RPMI8226 (cell line): ENCODE measurements at regions not wholly inside any gene's neighbourhood (a gene's known extent, or its start where the extent isn't known, plus 50 kb on each side); places are given as distances from the start of the nearest gene placed in this dataset.
"Not testable (repeated sequence)": the region's sequence is repeated elsewhere in the genome, so short reads cannot be mapped to it uniquely, and the experiment has no call there.

ENCODE experiments used
- DNase-seq: peaks from one replicate; pipeline ENCODE4 v3.0.0-alpha.2; 2015

DNA sequence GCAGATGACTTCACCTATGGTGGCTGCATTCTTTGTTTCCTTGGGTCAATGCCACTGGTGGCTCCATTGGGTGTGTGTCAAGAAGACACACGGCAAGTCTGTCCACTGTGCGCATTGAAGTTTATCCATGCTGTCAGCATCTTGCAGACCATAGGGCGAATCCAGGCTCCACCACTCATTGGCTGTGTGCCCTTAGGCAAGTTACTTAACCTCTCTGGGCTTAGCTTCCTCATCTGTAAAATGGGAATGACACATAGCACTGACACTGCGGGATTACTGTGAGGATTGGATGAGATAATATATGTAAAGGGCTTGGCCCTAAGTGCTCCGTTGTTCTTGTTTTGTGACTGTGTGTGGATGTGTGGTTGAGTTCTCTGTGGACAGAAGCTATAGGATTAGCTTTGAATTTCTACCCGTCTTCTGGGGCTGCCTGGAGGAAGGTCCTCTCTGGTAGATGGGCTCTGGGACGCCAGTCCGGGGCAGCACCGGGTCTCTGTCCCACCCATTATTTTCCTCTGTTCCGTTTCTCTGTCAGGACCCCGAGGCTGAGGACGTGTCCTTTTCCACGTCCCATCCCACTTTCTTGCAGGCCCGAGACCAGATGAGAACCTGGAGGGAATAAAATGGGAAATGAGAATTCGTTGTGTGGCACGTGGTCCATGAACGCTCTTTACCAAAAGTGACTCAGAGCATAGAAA, 178.4 kb downstream of the IRF8 start:
- no peak for DNase-seq

DNA sequence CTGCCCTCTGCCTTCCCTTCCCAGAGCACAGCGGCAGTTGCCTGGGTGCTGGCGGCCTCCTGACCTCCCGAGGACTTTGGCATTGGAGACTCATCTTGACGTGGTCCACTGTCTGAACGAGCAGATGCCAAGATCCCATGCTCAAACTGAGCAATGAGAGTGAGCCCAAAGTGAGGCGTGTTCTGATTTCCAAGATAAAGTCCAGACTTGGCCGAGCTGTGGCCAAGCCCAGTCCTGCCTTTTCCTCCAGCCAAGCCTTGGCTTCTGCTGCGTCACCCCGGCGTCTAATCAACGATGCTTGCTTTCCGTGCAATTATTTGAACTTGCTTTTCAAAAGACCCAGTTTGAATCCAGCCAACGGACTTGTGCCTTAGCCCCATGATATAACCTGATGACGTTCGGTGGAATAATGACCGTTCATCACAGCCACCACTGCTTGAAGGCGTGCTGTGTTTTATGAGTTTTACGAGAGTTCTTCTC, 179.2 kb downstream of the IRF8 start:
- DNase-seq = no peak

DNA sequence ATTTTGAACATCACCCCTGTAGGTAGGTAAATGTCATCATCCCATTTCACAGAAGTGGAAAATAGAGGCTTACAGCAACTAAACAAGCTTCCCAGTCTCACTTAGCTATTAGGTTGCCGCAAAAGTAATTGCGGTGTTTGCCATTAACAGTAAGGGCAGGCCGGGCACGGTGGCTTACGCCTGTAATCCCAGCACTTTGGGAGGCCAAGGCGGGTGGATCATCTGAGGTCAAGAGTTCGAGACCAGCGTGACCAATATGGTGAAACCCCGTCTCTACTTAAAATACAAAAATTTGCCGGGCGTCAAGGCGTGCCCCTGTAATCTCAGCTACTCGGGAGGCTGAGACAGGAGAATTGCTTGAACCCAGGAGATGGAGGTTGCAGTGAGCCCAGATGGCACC, 179.7 kb downstream of the IRF8 start:
- not testable (repeated sequence) for DNase-seq

DNA sequence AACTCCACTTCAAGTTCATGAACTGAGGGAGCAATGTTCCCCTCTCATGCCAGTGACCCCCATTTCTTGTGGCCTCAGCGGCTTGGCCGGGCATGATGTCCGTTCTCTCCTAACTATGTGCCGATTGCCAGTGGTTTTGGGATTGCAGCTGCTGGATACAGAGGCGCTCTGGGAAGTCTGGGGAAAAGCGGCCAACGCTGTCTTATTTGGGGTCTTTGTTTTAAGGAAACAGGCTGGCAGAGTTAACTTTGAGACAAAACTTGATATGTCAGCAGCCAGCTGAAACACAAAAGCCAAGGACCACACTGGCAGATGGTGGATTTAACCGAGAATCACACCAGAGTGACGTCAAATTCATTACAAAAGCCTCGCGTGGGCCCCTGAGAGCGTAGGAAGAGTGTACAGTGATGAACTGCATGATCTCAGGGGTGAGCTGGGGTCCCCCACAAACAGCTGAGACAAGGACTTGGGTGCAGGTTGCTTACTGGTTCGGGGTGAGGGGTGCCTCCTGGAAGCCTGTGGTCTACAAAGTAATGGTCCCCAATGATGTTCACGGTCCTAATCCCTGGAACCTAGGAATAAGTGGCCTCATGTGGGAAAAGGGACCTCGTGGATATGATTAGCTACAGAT, 180.4 kb downstream of the IRF8 start:
- DNase-seq = no peak

DNA sequence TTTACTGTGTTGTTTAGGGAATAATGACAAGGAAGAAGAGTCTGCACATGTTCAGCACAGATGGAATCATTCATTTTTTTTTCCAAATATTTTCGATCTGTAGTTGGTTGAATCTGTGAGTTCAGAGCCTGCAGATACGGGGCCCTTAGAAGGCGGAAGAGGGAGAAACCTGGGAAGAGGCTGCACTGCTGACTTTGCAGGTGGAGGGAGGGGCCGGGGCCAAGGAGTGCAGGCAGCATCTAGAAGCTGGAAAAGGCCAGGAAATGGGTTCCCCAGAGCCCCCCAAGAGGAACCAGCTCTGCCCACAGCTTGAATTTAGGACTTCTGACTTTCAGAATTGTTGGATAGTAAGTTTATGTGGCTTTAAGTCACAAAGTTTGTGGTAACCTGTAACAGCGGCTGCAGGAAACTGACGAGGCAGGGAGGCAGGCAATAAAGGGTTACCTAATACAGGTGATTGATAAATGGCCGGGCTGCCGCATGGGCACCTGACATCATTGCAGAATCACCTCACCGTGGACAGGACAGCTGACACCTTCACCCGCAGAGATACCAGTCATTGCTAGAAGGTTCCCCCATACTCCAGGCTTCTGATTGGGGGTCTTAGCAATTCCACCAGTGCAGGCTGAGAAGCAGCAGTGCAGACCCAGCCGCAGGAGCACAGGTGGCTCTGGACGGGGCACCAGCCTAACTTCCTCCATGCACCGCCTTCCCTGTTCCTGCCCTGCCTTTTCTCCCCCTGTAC, 181.3 kb downstream of the IRF8 start:
- DNase-seq = no peak

DNA sequence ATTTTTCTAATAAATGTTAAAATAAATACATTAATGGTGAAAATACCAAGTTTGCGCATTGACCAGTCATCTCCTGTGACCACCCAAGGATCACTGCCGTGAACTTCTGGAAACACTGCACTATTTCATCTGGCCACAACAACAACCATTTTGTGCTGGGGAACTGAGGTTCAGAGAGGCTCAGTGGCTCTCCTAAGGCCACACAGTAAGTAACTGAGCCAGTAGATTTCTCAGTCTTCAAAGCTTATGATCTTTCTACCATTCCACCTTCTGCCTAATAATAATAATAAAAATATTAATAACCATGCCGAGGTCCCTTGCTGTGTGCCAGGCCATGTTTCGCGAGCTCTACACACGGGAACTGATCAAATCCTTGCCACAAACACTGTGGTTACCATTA, 182.0 kb downstream of the IRF8 start:
- no peak for DNase-seq

DNA sequence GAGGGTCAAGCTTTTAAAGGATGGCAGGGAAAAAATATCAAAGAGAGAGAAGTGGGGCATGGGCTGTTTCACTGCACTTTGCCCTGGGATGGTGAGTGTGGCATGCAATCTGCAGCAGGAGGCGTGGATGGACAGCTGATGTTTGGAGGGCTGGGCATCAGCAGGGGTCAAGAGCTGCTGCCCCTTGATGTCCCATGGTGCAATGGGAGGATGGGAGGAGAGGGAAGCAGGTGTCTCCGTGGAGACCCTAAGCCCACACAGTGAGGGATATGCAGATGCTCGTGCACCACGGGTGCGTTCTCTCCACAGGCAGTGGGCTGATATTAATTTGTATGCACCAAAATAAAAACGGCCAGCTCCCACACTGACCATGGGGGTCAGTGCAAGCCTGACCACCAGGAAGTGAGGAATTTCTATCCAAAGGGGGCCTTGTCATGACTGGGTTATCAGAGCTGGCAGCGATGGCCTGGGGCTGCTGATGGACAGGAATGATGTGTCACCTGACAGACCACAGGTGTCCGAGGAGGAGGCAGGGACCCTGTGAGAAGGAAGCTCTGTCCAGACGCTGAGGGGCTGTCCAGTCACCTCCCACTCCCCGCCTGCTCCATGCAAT, 183.6 kb downstream of the IRF8 start:
- DNase-seq = no peak

DNA sequence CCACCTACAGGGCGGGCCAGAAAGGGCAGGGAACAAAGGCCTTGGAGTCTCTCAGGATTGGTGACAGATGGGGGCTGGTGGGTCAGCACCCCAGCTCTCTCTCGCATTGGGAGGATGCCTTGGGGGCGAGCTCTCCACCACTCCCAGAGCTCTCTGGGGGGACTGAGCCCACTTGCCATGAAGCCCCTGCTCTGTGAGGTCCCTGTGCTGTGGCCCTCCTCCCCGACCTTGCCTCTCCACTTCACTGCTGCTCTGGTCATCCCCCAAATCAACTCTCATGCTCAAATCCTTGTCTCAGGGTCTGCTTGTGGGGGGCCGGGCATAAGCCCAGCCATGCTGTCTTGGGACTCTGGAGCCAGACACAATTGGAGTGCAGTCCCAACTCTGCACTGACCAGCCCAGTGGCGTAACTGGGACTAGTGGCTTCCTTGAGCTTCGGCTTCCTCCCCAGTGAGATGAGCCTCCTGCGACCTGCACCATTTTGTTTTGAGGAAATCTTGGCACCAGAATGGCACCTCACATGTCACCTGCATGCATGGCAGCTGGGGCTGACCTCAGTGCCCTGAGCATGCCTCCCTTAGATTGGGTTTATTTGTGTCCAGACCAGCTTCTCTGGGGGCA, 184.5 kb downstream of the IRF8 start:
- DNase-seq = no peak

DNA sequence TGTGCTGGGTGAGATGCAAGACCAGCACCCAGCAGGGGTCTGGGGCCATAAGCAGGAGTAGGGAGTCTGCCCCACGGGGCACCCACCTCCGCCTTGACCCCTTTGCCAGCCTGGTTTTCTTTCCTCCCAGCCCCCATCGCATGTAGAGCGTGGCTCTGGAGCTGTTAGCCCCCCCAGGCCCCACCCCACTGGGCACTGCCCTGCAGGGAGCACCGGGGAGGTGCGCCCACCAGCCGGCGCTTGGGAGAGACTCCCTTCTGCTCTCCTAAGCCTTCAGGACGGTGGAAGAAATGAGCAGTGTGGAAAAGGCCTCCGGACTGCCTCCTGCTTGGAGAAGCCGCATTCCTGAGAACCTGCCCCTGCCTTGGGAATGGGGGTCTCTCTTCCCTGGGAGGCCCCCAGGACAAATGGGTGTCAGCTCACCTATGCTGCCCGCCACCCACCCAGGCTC, 186.2 kb downstream of the IRF8 start:
- DNase-seq = no peak

DNA sequence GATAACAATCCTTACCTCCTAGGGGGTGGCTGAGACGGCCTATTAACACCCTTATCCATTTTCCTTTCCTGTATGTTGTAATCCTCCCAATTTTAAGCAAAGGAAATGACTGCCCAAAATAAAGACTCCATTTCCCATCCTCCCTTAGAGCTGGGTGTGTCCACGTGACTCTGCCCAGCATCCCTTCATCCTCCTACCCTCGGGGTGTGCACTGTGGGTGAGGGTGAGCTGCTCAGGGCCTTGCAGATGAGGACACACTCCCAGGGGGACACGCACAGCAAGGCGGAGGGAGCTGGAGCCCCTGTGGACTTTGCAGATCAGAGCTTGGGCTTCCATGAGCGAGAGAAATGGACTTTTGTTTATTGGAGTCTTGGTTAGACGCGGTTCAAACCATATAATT, 186.8 kb downstream of the IRF8 start:
- DNase-seq = no peak

DNA sequence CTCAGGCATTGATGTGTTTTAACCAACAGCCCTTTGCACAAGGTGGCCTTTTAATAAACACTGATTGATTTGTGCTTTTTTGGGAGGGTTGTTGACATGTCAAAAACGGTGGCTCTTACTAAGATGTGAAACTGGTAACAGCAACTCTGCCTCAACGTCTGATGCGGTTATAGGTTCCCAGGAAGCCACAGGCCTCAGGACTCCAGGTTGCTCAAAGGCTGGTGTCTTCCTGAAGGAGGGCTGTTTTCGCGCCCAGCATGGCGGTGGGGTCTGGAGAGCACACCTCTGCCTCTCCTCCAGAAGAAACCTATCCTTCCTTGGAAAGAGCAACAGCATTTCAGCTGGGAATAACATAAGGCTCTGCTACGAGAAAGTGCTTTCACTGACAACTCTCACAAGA, 187.5 kb downstream of the IRF8 start:
- no peak for DNase-seq

DNA sequence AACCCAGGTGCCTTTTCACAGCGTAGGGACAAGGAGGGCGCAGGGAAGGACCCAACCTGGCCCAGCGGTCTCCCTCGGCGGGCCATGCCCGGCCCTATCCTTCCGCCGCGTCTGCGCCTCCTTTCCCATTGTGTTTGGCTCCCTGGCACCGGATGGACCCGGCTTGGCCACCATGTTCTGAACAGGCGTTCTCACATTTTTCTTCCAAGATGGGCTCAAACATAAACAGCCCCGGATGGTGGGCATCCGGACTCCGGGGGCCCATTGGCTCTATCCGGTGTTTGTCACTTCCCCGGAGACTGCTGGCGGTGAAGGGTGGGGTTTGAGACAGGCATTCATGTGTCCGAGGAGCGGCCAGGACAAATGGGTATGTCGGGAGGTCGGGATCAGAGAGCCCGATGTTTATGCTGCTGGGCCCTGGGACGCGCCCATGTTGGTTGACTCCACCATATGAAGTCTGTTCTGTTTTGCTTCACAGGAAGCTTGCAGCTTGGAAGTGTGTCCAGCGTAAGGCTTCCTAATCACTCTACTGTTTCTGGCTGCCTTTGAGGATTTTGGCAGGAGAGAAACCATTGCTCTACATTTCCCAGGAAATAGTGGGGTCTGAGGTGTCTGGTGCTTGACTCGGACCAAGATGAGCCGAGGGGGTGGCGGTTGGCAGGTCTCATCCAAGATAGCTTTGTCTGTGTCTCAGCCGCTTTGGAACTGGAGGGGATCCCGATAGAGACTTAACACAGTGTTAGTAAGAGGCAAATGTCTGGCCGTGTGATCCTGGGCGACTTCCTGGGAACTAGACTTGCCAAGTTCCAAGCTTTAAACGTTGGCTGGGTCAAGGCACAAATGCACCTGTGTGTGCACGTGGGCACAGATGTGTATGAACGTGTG, 188.3 kb downstream of the IRF8 start:
- no peak for DNase-seq

DNA sequence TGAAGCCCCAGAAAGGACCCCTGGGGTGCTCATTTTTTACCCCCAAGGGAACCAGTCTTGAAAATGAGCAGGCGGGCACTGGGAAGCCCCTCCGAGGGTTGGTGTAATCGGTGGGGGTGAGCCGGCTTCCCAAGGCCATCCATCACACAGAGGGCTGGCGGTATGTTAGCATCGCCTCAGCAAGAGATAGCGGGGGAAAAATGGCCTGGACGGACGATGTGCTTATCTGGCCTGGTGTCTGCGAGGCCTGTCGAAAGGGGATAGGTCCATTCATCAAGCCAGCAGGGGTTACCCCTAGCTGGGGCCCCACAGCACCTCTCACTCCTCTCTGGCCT, 188.9 kb downstream of the IRF8 start:
- no peak for DNase-seq

DNA sequence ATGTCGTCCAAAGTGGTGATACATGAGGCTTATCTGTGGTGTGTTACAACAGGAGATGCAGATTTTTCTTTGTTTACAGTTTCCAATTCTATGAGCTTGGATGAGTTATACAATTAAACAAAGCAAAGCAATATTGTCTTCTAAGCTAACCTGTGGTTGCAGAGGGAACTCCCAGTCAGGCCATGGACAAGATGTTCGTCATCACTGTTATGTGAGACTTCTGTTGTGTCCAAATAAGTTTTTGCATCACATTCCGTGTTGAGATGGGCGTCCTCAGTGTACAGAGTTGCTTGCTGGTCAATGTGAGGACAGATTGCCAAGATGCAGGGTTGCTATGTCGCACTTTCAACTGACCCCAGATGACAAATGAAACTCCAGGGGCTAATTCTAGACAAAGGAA, 189.3 kb downstream of the IRF8 start:
- DNase-seq = no peak

DNA sequence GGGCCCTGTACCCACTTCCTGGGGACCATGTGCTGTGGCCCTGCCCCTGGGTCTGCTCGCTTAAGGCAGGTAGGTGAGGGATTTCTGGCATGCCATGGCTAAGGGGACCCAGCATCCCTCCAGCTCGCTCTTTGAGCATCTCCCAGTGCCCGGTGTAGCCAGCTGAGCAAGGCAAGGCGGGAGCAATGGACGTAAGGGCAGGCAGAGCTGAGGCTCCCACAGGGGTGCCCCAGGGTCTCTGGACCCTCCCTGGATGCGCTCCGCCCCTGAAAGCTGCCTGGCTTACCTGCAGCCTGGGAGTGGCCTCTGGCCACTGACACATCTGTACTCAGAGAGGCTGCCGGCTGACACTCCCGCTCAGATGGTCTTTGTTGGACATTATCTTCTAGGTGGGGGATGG, 189.9 kb downstream of the IRF8 start:
- DNase-seq = no peak

DNA sequence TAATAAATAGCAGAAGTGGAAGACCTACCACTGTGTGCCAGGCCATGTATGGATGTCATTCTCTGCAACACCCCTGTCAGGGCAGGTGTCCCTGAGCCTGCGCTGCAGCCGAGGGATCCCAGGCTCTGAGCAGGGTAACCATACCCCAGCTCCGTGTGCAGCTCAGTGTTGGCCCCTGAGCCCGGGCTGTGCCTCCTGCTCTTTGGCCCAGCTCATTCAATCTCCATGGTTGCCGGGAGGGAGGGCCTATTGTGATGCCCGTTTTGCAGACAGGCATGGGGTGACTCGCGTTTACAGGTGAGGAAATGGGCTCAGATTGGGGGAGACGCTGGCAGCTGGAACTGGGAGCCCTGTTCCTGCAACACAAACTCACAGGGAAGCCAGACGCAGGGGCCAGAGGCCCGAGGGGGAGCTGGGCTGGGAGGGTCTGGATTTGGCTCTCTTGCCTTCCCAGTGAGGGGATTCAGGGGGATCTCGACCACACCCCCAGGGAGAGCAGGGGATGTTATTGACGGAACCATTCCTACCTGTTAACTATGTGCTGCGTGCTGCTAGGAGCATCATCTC, 190.5 kb downstream of the IRF8 start:
- DNase-seq = no peak

DNA sequence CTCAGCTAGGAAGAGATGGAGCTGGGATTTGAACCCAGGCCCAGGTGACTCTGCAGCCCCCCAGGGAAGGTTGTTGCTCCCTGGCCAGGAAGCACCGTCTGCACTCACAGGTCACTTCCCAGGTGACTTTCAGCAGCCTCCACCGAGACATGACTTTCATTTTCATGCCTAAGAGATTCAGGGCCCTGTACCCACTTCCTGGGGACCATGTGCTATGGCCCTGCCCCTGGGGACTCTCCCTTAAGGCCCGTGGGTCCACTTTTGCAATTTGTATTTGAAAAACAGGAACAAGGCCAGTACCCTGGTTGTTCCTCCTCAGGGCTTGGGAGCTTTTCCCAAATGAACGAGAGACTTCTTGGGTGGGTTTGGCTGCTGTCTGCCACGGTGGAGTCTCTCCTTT, 191.0 kb downstream of the IRF8 start:
- DNase-seq = peak; percentile 14

DNA sequence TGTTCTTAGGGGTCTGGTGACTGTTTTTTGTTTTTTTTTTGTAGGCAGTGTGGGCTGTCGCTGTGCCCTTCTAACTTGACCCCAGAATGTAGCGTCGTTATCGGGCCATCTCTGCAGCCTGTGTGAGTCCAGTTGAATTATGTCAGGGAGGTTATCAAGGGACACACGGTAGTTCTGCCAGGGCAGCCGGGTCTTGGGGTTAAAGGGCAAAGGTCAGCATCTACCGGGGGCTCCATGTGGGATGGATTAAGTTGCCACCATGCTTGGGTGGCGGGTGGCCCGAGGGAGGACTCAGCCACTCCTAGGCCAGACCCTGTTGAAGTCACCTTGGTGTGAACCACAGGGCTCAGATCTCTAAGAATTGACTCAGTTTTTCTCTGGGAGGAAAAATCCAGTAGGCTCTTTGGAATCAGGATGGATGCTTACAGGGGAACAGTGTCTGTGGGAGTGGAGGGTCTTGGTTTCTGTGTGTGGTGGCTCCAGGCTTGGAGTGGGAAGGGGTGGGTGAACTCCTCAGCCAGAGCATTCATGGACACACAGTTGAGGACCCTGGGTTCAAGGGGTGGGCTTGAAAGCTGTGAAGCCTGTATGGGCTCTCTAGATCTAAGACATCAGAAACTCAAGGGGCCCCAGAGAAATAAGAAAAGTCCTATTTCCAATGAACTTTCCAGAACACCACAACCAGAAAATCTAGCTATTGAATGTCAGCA, 191.7 kb downstream of the IRF8 start:
- no peak for DNase-seq

DNA sequence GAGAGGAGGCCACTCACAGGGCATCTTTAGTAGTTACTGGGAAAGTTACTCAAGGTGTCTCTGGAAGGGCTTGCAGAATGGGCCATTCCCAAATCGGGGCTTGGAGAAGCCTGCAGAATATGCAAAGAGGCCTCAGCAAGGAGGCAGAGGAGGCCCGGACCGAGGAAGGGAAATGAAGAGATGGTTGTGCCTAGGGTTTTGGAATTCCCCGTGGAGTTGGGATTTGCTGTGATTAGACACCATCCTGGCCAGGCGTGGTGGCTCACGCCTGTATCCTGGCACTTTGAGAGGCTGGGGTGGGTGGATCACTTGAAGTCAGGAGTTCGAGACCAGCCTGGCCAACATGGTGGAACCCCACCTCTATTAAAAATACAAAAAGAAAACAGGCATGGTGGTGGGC, 193.0 kb downstream of the IRF8 start:
- no peak for DNase-seq

DNA sequence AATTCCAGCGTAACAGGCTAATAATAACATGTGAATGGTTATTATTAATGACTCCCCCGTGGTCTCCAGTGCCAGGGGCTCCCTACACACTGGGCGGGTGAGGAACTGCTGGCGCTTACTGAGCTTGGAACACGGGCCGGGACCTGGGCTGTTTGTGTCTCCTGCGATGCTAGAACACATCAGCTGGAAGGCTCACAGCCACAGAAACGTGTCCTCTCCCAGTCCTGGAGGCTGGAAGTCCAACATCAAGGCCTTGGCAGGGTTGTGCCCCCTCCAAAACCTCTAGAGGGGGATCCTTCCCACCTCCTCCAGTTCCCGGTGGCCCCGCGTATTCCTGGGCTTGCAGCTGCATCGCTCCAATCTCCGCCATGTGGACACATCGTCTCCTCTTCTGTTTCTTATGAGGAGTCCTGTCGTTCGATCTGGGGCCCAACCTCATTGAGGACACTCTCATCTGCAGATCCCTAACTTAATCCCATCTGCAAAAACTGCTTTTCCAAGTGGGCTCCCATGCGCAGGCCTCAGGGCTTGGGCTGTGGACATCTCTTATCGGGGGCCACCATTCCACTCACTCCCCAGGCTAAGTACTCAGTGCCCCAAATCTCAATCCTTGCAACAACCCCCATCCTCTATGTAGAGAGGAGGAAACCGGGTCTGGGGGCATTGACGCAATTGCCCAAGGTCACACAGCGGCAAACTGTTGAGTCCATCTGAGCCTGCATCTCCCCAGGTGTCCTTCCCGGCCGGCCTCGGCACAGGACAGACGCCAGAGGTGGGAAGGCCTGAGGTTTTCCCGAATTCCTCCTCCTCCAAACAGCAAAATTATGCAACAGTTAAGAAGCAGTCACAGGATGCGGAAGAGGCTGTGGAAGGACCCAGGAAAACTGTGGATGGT, 193.9 kb downstream of the IRF8 start:
- DNase-seq = no peak
